Islet precursor cell (in vitro differentiated cells): ENCODE measurements at regions not wholly inside any gene's neighbourhood (a gene's known extent, or its start where the extent isn't known, plus 50 kb on each side); places are given as distances from the start of the nearest gene placed in this dataset.
"Not testable (repeated sequence)": the region's sequence is repeated elsewhere in the genome, so short reads cannot be mapped to it uniquely, and the experiment has no call there.

ENCODE experiments used
- DNase-seq: peaks from one replicate; pipeline ENCODE4 v3.0.0-alpha.2; 2018

DNA sequence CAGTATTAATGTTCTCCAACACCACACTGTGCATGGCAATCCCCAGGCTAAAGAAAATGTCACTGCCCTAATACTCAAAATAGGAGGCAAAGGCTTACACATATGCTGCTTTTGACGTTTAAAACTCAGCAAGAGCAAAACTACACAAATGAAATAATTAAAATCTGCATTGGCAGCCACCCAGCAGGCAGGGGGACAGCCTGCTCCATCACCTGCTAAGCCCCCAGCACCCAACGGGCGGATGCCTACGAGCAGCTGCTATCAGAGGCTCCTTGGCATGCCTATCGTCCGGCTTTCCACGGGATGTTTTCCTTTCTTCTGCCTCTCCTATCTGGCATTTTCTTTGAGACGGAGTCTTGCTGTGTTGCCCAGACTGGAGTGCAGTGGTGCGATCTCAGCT, 337.5 kb downstream of the SOX9 start:
- DNase-seq: no peak

DNA sequence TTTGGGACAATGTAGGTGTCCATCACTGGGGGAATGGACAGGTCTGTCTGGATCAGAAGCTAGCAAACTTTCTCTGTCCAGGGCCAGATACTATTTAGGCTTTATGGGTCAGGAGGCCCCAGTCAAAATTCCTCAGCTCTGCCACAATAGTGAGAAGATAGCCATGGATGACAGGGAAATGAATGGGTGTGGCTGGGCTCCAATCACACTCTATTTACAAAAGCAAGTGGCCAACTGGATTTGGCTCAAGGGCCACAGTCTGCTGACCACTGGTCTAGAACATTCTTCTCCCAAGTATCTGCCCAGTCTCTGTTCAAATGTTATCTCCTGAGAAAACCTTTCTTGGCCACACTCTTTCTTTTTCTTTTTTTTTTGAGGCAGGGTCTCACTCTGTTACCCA, 339.9 kb downstream of the SOX9 start:
- DNase-seq: no peak

DNA sequence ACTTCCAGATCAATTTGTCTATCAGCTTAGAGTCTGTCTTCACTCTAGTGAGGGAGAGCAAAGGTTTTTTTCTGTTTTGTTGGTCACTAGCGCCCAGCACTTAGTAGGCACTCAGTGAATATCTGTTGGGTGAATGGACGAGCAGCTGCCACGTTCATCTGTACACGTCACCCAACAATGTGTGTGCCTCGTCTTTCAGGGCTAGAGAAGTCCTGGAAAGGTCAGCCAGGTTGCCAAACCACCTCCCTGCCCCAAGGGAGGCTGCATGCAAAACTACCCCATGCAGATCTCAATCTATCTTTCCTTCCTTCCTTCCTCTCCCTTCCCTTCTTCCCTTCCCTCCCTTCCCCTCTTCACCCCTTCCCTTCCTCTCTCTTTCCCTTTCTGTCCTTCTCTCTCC, 340.9 kb downstream of the SOX9 start:
- DNase-seq: no peak

DNA sequence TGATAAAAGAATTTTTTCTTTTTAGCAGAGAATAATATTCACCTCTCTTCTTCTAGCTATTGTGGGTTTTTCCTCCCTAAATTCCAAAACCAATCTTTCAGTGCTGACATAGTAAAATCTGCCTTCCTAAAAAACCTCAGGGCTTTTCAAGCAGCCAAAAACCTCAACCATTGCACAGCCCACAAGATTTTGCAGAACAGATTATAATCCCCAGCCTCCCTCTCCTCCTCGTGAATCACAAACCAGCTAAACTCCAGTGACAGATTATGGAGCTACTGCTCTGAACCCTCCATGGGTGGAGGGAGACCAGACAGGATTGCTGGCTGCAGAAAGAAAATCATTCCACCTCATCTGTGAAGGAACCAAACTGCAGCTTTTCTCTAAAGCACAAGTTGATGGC, 341.6 kb downstream of the SOX9 start:
- DNase-seq: no peak

DNA sequence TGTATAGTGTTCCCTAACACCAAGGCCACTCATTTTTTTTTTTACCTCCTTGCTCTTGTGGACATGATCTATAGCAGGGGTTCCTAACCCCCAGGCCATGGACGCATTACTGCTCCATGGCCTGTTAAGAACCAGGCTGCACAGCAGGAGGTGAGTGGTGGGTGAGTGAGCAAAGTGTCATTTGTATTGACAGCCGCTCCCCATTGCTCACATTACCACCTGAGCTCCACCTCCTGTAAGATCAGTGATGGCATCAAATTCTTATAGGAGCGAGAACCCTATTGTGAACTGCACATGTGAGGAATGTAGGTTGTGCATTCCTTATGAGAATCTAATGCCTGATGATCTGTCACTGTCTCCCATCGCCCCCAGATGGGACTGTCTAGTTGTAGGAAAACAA, 342.0 kb downstream of the SOX9 start:
- no peak for DNase-seq

DNA sequence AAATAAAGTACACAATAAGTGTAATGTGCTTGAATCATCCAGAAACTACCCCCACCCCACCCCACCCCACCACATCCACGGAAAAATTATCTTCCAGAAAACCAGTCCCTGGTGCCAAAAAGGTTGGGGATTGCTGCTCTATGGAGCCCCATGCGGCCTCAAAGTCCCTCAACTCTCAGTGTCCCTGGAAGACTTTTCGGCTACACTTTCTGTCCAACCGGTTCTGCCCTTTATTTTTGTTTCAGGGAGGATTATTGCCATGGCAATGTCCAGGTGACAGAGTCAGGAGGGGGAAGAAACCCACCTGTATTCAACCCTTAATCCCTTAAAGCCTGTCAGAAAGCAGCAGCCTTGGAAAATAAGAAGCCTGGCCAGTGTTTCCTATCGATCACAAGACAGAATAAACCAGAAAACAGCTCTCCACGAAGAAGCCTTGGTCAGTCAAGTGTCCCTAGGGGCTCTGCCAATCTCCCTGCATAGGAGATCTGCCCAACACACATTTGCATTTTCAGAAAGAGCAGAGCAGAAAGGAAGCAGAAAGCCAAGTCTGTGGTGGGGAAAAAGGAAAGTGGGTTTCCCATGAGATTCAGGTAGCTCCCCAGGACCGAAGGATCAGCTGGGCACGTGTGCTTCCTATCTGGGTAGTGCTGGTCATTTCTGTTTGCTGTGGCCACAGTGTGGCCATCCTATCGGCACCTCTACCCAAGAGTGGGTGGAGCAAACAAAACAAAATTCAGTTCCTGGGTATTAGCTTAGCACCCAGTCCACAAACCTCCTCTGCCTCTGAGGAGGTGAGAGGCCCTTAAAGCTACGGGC, 342.7 kb downstream of the SOX9 start:
- DNase-seq: no peak

DNA sequence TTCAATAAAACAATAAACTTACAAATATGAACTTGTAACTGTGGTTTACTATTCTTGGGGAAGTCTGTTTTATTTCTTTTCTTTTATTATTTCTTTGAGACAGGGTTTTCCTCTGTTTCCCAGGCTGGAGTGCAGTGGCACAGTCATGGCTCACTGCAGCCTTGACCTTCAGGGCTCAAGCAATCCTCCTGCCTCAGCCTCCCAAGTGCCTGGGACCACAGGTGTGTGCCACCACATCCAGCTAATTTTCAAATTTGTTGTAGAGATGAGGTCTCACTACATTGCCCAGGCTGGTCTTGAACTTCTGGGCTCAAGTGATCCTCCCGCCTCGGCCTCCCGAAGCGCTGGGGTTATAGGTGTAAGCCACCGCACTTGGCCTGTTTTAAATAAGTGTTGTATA, 343.4 kb downstream of the SOX9 start:
- DNase-seq: not testable (repeated sequence)

DNA sequence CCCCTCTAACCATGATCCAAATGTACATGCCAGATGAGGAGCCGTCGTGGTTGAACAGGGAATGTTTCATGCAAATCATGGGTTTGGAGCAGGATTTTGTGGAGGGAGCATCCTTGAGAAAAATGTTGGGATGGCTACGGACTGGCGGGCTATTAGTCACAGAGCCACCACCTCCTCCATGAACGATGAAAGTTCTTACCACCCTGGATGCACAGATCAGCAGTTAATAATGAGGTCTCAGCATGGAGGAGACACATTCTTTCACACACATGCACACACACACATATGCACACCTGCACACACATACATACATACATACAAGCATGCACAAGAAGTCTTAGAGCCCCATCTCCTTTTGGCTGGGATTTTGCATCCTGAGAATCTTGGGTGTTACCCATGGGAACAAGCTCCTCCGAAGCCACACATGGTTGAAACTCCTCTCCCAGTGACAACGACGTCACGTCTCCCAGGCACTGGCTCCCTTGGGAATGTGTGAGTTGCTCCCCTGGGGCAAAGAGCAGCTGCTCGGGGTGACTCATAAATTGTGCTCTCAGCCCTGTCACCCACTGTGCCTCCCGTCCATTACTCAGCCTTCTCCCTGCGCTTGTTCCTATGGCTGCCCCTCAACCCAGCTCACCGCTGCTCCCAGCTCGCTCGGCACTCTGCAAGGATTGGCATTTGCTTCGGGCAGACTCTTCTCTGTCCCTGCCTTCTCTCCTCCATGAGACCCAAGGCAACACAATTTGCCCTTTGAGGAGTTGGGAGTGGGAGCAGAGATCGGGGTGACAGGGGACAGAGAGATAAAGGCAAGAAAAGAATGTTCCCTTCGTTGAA, 344.6 kb downstream of the SOX9 start:
- peak; percentile 99 for DNase-seq

DNA sequence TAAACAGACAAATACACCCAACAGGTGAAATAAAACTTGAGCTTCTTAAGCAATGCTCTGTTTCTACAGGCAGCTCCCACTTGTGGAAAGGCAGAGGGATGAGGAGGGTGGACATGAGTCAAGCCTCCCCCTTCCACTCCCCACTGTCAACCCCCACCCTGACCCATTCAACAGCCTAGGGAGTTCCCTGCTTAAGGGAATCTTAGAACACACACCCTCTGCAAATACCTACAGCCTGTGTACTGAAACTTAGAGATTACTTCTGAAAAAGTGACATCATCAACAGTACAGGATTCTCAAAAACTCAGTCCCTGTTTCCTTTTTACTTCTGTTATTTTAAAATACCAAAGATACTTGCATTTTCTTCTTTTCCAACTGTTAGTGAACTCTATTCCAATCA, 345.4 kb downstream of the SOX9 start:
- peak; percentile 93 for DNase-seq

DNA sequence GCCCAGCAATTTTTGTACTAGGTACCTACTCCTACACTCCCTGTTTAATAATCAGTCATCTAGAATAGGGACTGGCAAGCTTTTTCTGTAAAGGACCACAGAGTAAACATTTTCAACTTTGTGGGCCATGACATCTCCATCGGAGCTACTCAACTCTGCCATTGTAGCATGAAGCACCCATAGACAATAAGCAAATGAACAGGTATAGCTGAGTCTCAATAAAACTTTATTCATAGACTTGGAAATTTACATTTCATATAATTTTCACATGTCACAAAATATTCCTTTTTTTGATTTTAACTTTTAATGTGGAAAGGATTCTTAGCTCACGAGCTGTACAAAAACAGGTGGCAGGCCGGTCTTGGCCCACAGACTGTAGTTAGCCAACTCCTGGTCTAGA, 345.8 kb downstream of the SOX9 start:
- no peak for DNase-seq

DNA sequence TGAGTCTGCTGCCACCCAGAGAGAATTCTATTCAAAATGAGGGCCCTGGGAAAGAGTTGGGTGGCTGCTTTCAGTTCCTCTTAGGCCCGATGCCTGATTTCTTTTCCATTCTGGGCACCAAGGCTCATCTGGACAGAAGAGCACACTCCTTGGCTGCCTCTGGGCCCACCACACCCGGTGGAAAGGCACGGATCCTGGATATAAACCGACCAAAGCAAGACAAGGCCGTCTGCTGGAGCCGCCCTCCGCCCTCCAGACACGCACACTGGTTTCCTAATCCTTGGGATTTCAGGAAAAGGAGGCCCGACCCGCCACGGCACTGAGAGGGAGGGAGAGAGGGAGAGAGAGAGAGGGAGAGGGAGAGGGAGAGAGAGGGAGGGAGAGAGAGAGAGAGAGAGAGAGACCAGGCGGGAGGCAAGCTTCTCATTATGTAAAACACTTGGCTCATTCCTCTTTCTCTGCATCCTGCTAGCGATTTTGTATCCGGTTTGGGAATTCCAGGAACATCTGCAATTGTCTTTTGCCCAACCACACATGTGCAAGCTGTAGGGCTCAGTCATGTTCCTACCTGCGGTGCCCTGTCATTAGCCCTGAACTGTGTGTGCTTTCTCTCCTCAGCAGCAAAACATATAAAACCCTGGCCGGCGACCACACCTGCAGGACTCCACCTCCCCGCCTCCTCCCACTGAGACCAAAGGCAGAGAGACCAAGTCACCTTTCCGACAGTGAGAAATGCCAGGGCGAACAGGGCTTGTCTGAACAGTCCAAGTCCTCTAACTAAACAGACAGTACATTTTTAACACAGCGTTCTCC, 347.2 kb downstream of the SOX9 start:
- DNase-seq: peak; percentile 85

DNA sequence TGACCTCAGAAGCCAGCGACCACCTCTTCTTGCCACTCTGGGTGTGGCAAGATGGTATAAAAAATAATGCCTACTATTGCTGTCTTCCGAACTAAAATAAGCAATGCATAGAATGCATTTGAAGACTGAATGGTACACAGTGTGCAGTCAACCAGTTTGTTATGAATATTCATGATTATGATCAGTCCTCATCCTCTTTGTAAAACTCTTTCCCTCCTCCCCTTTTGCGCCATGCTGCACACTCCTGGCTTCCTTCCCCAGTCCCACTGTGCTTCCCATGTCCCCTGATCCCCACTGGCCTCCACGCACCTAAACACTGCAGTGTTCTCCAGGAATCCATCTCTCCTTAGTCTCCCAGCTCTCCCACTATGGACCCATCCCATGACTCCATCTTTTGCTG, 348.0 kb downstream of the SOX9 start:
- no peak for DNase-seq

DNA sequence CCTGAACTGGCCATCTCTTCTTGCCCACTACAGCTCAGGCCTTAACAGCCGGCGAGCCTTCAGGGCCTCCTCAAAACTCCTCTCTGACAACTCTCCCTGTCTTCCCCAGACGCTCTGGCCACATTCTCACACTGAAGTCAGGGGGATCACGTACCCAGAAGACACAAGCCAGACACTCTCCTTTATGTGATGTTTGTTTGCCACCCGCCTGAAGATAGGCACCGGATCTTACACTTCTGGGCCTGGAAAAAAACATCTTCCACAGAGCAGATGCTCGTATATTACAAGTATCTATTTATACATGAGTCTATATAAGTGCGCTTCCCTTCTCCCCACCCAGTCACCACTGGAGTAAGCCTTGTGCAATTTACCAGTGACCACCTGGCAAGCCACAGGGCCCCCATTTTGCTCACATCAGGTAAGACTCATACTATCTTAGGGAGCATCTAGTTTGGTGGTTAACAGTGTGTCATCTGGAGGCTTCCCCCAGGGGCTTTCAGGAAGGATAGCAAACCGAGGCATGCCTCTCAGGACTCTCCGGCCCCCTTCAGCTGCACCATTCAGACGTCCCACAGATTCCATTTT, 349.4 kb downstream of the SOX9 start:
- no peak for DNase-seq

DNA sequence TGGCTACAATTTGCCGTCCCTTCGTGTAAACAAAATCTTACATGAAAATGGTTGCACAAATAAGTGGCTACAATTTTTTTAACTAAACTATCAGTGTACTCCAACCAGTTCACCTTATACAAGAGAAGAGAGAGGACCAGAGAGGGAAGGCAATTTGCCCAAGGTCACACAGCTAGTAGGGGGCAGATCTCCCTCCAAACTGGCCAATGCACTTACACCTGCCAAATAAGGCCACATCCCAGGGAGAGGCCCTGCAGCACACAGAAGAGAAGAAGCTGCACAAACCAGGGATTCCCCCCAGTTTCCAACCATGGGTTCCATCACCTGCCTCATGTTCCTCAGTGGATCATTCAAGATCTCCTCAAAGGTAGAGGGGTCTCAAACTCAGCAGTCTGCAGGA, 349.9 kb downstream of the SOX9 start:
- DNase-seq: no peak

DNA sequence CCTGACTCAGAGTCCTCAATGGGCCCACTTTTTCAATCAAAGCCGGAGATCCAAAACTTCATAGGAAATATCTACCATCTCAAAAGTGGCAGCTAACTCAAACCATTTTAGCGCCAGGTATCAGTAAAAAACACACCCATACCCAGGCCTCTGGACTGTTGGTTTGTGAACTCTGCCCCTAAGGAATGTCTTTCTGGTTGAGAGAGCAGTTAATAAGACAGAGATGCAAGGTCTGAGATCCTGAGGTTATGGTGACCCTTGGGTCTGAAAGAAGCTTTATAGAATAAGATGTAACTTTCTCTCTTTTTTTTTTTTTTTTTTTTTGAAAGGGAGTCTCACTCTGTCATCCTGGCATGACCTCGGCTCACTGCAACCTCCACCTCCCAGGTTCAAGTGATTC, 350.5 kb downstream of the SOX9 start:
- DNase-seq: no peak

DNA sequence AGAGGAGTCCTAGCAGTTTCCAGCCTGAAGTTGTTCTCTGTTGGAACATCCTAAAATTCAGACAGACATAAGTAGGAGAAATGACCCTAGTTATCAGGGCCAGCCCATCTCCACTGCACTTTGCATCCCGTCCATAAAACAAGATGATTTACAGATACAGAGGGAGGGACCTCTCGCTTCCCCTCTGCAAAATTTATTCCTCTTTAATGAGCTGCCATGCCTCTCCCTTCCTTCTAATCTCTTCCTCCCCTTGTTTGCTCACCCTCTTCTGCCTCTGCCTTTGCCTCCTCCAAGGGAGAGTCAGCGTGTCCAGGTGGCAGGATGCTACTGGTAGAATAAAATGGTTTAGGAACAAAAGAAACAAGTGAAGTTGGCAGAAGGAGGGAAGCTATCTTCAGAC, 351.3 kb downstream of the SOX9 start:
- no peak for DNase-seq

DNA sequence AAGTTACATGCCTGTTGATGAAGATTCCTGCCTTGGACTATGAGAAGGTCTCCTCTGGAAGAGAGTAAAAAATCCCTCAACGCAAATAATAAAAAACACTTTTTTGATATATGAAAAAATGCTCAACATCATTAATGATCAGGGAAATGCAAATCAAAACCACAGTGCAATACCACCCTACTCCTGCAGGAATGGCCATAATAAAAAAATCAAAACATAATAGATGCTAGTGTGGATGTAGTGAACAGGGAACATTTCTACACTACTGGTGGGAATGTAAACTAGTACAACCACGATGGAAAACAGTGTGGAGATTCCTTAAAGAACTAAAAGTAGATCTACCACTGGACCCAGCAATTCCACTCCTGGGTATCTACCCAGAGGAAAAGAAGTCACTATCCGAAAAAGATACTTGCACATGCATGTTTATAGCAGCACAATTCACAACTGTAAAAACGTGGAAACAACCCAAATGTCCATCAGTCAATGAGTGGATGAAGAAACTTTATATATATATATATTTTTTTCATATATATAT, 352.1 kb downstream of the SOX9 start:
- not testable (repeated sequence) for DNase-seq

DNA sequence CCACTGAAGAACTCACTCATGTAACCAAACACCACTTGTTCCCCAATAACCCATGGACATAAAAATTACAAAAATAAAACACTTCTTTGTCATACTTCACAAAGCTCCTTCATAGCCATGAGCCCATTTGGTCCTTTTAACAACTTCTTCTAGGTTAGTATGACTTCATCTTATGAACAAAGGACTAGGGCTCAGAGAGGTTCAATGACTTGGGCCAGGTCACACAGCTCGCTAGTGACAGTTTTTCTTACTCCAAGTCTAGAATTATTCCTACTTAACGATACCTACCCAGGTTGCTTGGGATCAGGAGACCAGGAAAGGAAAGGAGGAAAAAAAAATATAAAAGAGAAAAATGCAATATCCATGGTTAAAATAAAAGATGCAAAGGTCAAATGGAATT, 353.4 kb downstream of the SOX9 start:
- DNase-seq: no peak

DNA sequence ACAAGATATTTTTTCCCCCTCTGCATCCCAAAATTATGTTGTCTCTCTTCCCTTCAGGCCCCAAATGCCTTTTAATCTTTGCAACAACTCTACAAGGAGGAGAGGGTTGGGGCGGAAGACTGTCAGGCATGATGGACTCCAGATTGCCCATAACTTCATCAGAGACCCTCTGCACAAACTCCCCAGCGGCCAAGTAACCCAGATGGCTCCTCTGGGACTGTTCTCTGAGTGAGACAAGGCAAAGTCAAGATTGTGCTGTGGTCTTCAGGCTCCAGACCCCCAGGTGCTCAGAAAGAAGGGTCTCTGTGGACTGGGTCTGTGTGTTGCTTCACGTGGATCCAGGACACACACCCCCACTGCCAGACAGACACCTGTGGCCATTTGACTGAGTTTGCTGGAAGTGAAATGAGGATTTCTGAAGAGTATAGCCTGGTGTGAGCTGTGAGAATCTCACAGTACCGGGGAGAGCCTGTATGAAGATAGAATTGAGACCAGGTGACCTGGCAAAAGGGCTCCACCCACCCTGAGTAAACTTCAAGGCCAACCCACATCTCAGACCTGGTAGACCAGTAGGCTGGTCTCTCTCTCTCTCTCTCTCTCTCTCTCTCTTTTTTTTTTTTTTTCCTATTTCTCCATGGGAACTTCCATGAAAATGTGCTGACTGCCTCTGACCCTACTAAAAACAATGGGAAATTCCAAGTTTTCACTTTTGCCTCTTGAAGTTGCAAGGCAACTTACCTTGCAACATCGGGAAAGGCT, 354.1 kb downstream of the SOX9 start:
- DNase-seq: no peak

DNA sequence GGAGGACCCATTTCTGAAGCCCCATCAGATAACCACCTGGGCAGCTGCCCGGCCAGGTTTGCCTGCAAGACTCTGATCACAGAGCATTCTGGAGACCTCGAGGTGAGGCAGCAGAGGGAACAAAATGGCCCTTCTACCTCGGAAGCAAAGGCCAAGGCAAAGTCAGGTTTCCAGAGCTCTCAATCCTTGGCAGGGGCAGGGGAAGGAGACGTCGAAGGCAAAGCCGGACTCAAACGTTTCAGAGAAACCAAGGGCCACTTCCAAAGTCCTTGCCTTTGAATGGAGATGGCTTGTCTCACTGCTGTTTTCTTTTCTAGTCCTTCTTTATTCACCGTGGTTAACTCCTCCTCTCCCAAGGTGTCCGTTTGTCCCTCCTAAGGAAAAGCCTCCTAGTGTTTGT, 355.3 kb downstream of the SOX9 start:
- no peak for DNase-seq

DNA sequence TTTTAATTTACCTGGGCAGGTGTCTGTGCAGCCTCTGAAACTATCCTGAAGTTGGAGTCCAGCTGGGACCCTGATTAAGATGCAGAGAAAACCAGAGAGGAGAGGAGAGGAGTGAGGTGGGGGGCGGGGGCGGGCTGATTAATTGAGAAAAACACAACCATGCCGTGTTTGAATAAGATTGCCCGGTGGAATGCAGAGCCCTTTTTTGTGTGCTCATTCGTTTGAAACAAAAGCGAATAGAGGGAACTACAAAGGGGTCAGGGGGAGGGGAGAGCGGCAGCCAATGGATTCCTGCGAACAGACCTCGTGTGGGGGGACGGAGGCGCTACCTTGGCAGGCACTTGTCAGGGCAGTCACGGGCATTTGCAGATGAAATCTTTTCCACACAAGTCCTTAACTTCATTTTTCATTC, 355.8 kb downstream of the SOX9 start:
- no peak for DNase-seq

DNA sequence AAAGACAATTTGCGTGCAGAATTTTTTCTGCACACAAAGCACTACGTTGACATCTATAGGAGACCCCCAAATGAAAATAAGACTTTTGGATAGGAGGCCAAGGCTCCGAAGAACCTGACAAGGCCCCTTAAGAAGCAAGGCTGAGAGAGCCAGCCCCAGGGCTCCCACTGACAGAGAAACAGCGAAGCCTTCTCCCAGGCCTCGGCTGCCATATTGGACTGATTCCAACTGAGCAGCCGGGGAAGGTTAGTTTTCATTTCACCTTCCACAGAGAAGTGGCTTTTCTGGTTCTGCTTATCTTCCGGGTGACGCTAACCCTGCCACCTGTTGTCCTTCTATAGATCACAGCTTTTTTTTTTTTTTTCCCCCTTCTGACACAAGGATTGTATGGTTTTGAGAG, 356.7 kb downstream of the SOX9 start:
- no peak for DNase-seq
